MM.1S (cell line): ENCODE measurements at regions not wholly inside any gene's neighbourhood (a gene's known extent, or its start where the extent isn't known, plus 50 kb on each side); places are given as distances from the start of the nearest gene placed in this dataset.
"Not testable (repeated sequence)": the region's sequence is repeated elsewhere in the genome, so short reads cannot be mapped to it uniquely, and the experiment has no call there.

Source experiments
- DNase-seq: peaks from one replicate; pipeline ENCODE4 v3.0.0-alpha.2; 2015
- H2AFZ ChIP-seq: fragments of 300-600 bp; sonication (generic); 2 replicates; pipeline ENCODE4 v1.6.0; 2016; ENCODE audit warnings: antibody characterized with exemption, low read length
- H3F3A ChIP-seq: fragments of 300-600 bp; sonication (generic); 2 replicates; pipeline ENCODE4 v1.6.1; 2016; ENCODE audit warnings: mild to moderate bottlenecking, antibody characterized with exemption, low read length, moderate library complexity, mixed read lengths; ENCODE audit not compliant: insufficient read depth
- H3K27ac ChIP-seq: fragments of 300-600 bp; sonication (generic); 2 replicates; pipeline ENCODE4 v1.5.1; 2016; ENCODE audit warnings: mild to moderate bottlenecking, low read length
- H3K27me3 ChIP-seq: fragments of 300-600 bp; sonication (generic); replicated peaks from 2 replicates; pipeline ENCODE4 v1.6.0; 2016; ENCODE audit warnings: low read length; ENCODE audit not compliant: insufficient read depth
- H3K36me3 ChIP-seq: fragments of 300-600 bp; sonication (generic); replicated peaks from 2 replicates; pipeline ENCODE4 v1.6.1; 2016; ENCODE audit warnings: mild to moderate bottlenecking, low read length, mixed read lengths; ENCODE audit not compliant: insufficient read depth
- H3K4me1 ChIP-seq: fragments of 300-600 bp; sonication (generic); 2 replicates; pipeline ENCODE4 v1.6.1; 2016; ENCODE audit warnings: low read length, mixed read lengths
- H3K4me2 ChIP-seq: fragments of 300-600 bp; sonication (generic); 2 replicates; pipeline ENCODE4 v1.6.0; 2016; ENCODE audit warnings: low read depth, low read length
- H3K4me3 ChIP-seq: fragments of 300-600 bp; sonication (generic); 2 replicates; pipeline ENCODE4 v1.5.1; 2016; ENCODE audit warnings: low read length, mixed read lengths
- H3K79me2 ChIP-seq: fragments of 300-600 bp; sonication (generic); 2 replicates; pipeline ENCODE4 v1.6.1; 2016; ENCODE audit warnings: mixed run types, low read length, mixed read lengths
- H3K9ac ChIP-seq: fragments of 300-600 bp; sonication (generic); 2 replicates; pipeline ENCODE4 v1.6.1; 2016; ENCODE audit warnings: low read length, mixed read lengths
- H3K9me2 ChIP-seq: fragments of 300-600 bp; sonication (generic); replicated peaks from 2 replicates; pipeline ENCODE4 v1.6.1; 2016; ENCODE audit warnings: mild to moderate bottlenecking, low read length, mixed read lengths; ENCODE audit not compliant: insufficient read depth
- H3K9me3 ChIP-seq: fragments of 300-600 bp; sonication (generic); replicated peaks from 2 replicates; pipeline ENCODE4 v1.6.1; 2016; ENCODE audit warnings: mild to moderate bottlenecking, low read length, mixed read lengths; ENCODE audit not compliant: insufficient read depth
- H4K20me1 ChIP-seq: fragments of 300-600 bp; sonication (generic); 2 replicates; pipeline ENCODE4 v1.6.1; 2016; ENCODE audit warnings: mild to moderate bottlenecking, low read length, moderate library complexity, mixed read lengths; ENCODE audit not compliant: insufficient read depth
- EZH2 ChIP-seq: fragments of 300-600 bp; sonication (generic); optimal IDR thresholded peaks from 2 replicates; pipeline ENCODE3; 2017; ENCODE audit warnings: low read depth, mild to moderate bottlenecking, antibody characterized with exemption, low read length, mixed read lengths
- EZH2phosphoT487 ChIP-seq: fragments of 300-600 bp; sonication (generic); IDR thresholded peaks from 2 replicates; pipeline ENCODE4 v1.6.1; 2018; ENCODE audit warnings: antibody characterized with exemption, low read length
- TF ChIP-seq, protein P1 (sequence below): fragments of 300-600 bp; sonication (generic); IDR thresholded peaks from 2 replicates; pipeline ENCODE4 v1.5.1; 2016; ENCODE audit warnings: antibody characterized with exemption, low read length, mixed read lengths

DNA sequence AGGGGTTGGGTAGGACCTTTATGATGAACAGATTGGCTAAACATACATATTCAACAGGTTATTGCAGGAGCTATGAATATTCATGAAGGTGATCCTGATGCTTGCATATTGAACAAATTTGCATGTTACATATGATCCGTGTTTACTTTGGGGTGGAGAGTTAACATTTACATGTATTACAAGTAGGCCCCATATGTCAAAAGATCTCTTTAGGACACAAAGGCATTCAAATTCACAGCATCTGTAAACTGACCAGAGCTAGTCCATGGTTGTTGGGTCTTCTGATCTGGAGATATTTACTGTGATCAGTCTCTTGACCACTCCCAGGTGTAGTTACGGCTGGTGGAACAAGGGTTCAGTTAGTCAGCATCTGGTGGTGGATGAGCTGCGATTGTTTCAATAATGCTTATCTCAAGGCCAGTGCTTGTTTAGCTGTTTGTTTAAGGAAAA lies 80.4 kb downstream of the PMAIP1 start:
- H3K27me3 ChIP-seq = no peaks in the 10 kb centered on the region

DNA sequence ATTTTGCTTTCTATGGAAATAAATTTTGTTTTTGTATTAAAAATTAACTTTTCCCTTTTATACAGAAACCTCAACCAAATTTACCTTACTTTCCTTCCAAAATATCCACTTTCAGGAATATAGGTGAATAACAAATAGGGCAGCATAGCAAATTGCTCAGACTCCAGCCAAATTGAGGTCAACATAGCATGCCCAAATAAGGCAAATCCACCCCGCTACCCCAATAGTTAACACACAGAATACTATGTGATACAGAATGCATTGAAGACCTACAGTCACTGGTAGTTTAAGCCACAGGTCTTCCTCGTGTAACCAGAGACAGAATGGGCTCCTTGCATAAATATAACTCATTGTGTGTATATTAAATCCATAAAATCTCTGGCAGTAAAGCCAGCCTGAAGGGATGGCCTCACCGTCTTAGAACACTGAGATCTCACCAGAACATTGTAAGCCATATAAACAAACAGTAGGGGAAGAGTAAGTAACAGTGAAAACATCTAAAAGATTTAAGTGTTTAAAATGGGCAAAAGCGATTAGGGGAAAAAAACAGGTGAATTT lies 72.2 kb downstream of the PMAIP1 start:
- no peak overlapping the region for H3K4me2 ChIP-seq
- H3K27ac ChIP-seq = no peak overlapping the region
- H4K20me1 ChIP-seq = no peaks in the 10 kb centered on the region
- TF ChIP-seq, protein P1, sequence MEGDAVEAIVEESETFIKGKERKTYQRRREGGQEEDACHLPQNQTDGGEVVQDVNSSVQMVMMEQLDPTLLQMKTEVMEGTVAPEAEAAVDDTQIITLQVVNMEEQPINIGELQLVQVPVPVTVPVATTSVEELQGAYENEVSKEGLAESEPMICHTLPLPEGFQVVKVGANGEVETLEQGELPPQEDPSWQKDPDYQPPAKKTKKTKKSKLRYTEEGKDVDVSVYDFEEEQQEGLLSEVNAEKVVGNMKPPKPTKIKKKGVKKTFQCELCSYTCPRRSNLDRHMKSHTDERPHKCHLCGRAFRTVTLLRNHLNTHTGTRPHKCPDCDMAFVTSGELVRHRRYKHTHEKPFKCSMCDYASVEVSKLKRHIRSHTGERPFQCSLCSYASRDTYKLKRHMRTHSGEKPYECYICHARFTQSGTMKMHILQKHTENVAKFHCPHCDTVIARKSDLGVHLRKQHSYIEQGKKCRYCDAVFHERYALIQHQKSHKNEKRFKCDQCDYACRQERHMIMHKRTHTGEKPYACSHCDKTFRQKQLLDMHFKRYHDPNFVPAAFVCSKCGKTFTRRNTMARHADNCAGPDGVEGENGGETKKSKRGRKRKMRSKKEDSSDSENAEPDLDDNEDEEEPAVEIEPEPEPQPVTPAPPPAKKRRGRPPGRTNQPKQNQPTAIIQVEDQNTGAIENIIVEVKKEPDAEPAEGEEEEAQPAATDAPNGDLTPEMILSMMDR = no peak
- no peak for TF ChIP-seq EZH2
- TF ChIP-seq EZH2phosphoT487 = no peak
- no peak overlapping the region for H3K4me3 ChIP-seq
- no peaks in the 10 kb centered on the region for H3K9me2 ChIP-seq
- H3K36me3 ChIP-seq = no peaks in the 10 kb centered on the region
- no peak for DNase-seq
- H3K9me3 ChIP-seq = no peaks in the 10 kb centered on the region
- H3K27me3 ChIP-seq = no peaks in the 10 kb centered on the region
- H3K9ac ChIP-seq = no peak overlapping the region
- no peaks in the 10 kb centered on the region for H3K79me2 ChIP-seq
- H3F3A ChIP-seq = no peaks in the 10 kb centered on the region
- H2AFZ ChIP-seq = no peak overlapping the region
- H3K4me1 ChIP-seq = no peaks in the 10 kb centered on the region

More for the DNA sequence above, 80.4 kb downstream of the PMAIP1 start:
- H3K4me2 ChIP-seq = no peak overlapping the region
- H3K9ac ChIP-seq = no peak overlapping the region
- no peak overlapping the region for H3K27ac ChIP-seq
- H3K79me2 ChIP-seq = no peaks in the 10 kb centered on the region
- DNase-seq = no peak
- H3F3A ChIP-seq = no peaks in the 10 kb centered on the region
- no peaks in the 10 kb centered on the region for H4K20me1 ChIP-seq
- no peaks in the 10 kb centered on the region for H3K9me3 ChIP-seq
- H3K9me2 ChIP-seq = no peaks in the 10 kb centered on the region
- TF ChIP-seq, protein P1 = no peak
- no peak for TF ChIP-seq EZH2phosphoT487
- no peak overlapping the region for H3K4me3 ChIP-seq
- no peaks in the 10 kb centered on the region for H3K36me3 ChIP-seq
- no peaks in the 10 kb centered on the region for H3K4me1 ChIP-seq
- H2AFZ ChIP-seq = no peak overlapping the region

- not testable (repeated sequence) for H3K27ac ChIP-seq, H3K79me2 ChIP-seq, H3K9ac ChIP-seq, H3K4me2 ChIP-seq, H3K4me1 ChIP-seq, H3K9me3 ChIP-seq, H3K36me3 ChIP-seq, H3K4me3 ChIP-seq, H2AFZ ChIP-seq, H3K27me3 ChIP-seq, H4K20me1 ChIP-seq, H3K9me2 ChIP-seq, H3F3A ChIP-seq
- peak; percentile 41 for DNase-seq
Measured at GRCh38 chr18:59971144-59971543, 71.3 kb downstream of the PMAIP1 start.

DNA sequence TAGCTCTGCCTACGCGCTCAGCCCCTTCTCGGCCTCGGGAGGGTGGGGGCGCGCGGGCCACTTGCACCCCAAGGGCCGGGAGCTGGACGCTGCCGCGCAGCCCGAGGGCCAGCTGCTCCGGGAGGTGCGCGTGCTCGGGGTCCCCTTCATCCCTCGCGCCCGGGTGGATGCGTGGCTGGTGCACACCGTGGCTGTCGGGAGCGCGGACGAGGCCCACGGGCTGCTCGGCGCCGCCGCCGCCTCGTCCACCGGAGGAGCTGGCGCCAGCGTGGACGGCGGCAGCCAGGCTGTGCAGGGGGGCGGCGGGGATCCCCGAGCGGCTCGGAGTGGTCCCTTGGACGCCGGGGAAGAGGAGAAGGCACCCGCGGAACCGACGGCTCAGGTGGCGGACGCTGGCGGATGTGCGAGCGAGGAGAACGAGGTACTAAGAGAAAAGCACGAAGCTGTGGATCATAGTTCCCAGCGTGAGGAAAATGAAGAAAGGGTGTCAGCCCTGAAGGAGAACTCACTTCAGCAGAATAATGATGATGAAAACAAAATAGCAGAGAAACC lies 69.8 kb downstream of the PMAIP1 start:
- not testable (repeated sequence) for H3K79me2 ChIP-seq, H3K4me1 ChIP-seq, H3K9ac ChIP-seq, H3K36me3 ChIP-seq, H3K9me3 ChIP-seq, H2AFZ ChIP-seq, H3K4me3 ChIP-seq, H4K20me1 ChIP-seq, H3K27me3 ChIP-seq, H3K4me2 ChIP-seq, H3K27ac ChIP-seq, H3K9me2 ChIP-seq, DNase-seq, H3F3A ChIP-seq
